BJ (cell line): ENCODE measurements at regions not wholly inside any gene's neighbourhood (a gene's known extent, or its start where the extent isn't known, plus 50 kb on each side); places are given as distances from the start of the nearest gene placed in this dataset.

Experiments used
- CTCF ChIA-PET: fragments of 350-600 bp; formaldehyde crosslinking; extraction: SDS; loops from one replicate; lab custom pipeline; 2021; ENCODE audit warnings: antibody characterized with exemption, inconsistent platforms; lab: Yijun Ruan, JAX
- POLR2A ChIA-PET: fragments of 300-600 bp; sonication (Branson Sonifier 250); formaldehyde crosslinking; extraction: SDS; loops from one replicate; lab custom pipeline; 2021; ENCODE audit warnings: antibody characterized with exemption; lab: Charles Lee
- DNase-seq: peaks from one replicate; pipeline ENCODE4 v3.0.0-alpha.2; 2011; ENCODE audit warnings: low read depth
- H3K27me3 ChIP-seq: 2 replicates; pipeline ENCODE4 v1.6.0; 2011; ENCODE audit warnings: low read length; ENCODE audit not compliant: control insufficient read depth, insufficient read depth
- H3K36me3 ChIP-seq: 2 replicates; pipeline ENCODE4 v1.5.1; 2011; ENCODE audit warnings: low read length; ENCODE audit not compliant: control insufficient read depth, insufficient read depth
- H3K4me3 ChIP-seq: 2 replicates; pipeline ENCODE4 v1.5.1; 2011; ENCODE audit warnings: low read depth, mild to moderate bottlenecking, control low read depth, low read length
- CTCF ChIP-seq: IDR thresholded peaks from 2 replicates; pipeline ENCODE4 v1.5.1; 2011; ENCODE audit warnings: low read depth, mild to moderate bottlenecking, control low read depth, inconsistent platforms, low read length, moderate library complexity; ENCODE audit not compliant: insufficient read depth

- Histone ChIP-seq H3K36me3 (no peaks in the 10 kb centered on the region), H3K27me3 (no peaks in the 10 kb centered on the region), H3K4me3 (no peak overlapping the region)
- ChIA-PET POLR2A (interaction anchor here (0.5 kb wide), 1 partner anchor 207 kb away, joined by 3 read pairs; no protein-coding TSS in a partner anchor), CTCF (interaction anchor here (1.1 kb wide), 1 partner anchor 9 kb away, joined by 4 read pairs; no protein-coding TSS in a partner anchor)
- TF ChIP-seq CTCF = no peak
- no peak for DNase-seq
Observed at GRCh38 chr18:23311351-23312121, 141.6 kb upstream of the RIOK3 start.

GRCh38 chr18:23313379-23313778, 139.7 kb upstream of the RIOK3 start:
- H3K27me3 ChIP-seq = no peaks in the 10 kb centered on the region
- TF ChIP-seq CTCF = no peak
- no peak overlapping the region for H3K4me3 ChIP-seq

GRCh38 chr18:23314672-23315071, 138.4 kb upstream of the RIOK3 start:
- TF ChIP-seq CTCF = no peak
- ChIA-PET CTCF (no interaction called here), POLR2A (no interaction called here)

More at GRCh38 chr18:23313379-23313778, 139.7 kb upstream of the RIOK3 start:
- no peaks in the 10 kb centered on the region for H3K36me3 ChIP-seq
- no peak for DNase-seq
- ChIA-PET CTCF (no interaction called here), POLR2A (no interaction called here)

GRCh38 chr18:23316316-23316715, 136.8 kb upstream of the RIOK3 start:
- Histone ChIP-seq H3K27me3 (no peaks in the 10 kb centered on the region), H3K36me3 (no peaks in the 10 kb centered on the region), H3K4me3 (no peak overlapping the region)
- DNase-seq = no peak
- ChIA-PET CTCF (no interaction called here), POLR2A (no interaction called here)
- TF ChIP-seq CTCF = no peak

More at GRCh38 chr18:23314672-23315071, 138.4 kb upstream of the RIOK3 start:
- Histone ChIP-seq H3K36me3 (no peaks in the 10 kb centered on the region), H3K4me3 (no peak overlapping the region), H3K27me3 (no peaks in the 10 kb centered on the region)
- DNase-seq = no peak

- no peak for DNase-seq
Observed at GRCh38 chr18:23316988-23317387, 136.1 kb upstream of the RIOK3 start.

More at GRCh38 chr18:23316988-23317387, 136.1 kb upstream of the RIOK3 start:
- POLR2A ChIA-PET = no interaction called here
- no peak for TF ChIP-seq CTCF
- CTCF ChIA-PET = no interaction called here
- H3K4me3 ChIP-seq = no peak overlapping the region
- no peaks in the 10 kb centered on the region for H3K36me3 ChIP-seq
- H3K27me3 ChIP-seq = no peaks in the 10 kb centered on the region
